ENCODE measurements at regions not wholly inside any gene's neighbourhood (a gene's known extent, or its start where the extent isn't known, plus 50 kb on each side); places are given as distances from the start of the nearest gene placed in this dataset.

DNA sequence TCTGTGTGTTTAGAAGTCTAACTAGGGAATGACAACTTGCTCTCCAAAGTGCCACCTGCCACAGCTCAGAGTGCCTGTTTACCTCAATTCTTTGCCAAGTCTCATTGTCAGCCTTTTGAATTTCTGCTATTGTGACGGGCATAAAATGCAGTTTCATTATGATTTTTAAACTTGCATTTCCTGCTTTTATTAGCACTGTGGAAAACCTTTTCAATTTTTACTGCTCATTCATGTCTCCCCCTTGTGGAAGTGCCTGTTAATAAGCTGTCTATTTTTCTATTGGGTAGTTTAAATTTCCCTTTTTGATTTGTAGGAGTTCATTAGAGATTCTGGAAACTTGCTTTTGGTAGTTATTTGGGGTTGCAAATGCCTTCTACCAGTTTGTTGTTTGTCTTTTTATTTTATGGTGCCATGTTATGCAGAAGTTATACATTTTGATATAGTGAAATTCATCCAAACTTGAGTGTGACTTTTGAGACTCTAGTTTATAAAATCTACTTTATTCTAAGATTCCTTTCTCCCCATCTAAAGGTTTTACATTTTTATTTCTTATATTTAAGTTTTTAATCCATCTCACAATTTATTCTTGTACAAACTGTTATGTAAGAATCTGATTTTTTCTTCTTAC, 53.9 kb upstream of the FRMD4B start:
- TF ChIP-seq, protein P1, sequence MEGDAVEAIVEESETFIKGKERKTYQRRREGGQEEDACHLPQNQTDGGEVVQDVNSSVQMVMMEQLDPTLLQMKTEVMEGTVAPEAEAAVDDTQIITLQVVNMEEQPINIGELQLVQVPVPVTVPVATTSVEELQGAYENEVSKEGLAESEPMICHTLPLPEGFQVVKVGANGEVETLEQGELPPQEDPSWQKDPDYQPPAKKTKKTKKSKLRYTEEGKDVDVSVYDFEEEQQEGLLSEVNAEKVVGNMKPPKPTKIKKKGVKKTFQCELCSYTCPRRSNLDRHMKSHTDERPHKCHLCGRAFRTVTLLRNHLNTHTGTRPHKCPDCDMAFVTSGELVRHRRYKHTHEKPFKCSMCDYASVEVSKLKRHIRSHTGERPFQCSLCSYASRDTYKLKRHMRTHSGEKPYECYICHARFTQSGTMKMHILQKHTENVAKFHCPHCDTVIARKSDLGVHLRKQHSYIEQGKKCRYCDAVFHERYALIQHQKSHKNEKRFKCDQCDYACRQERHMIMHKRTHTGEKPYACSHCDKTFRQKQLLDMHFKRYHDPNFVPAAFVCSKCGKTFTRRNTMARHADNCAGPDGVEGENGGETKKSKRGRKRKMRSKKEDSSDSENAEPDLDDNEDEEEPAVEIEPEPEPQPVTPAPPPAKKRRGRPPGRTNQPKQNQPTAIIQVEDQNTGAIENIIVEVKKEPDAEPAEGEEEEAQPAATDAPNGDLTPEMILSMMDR (conservative IDR thresholded peaks at IDR 0.05), result peak; percentile 84
- no peak overlapping the region for H3K27ac ChIP-seq

DNA sequence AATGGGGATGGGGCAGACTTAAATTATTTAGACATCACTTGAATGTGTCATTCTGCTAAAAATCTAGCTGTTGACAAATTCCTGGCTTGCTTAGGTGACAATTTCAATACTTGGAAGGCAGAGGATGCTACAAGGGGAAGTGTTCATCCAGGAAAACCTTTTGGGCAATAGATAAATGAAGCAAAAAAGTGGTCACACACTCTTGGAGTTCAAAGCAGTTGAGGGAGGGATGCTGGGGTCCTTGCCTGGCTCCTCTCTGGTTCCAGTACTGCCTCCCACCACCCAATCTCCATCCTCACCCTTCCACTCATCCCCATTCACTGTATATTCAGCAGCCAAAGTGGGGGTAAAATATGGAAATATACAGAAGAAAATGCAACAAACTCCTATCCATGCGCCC, 52.6 kb upstream of the FRMD4B start:
- H3K27ac ChIP-seq, result no peak overlapping the region
- TF ChIP-seq, protein P1 (conservative IDR thresholded peaks at IDR 0.05), result no peak

DNA sequence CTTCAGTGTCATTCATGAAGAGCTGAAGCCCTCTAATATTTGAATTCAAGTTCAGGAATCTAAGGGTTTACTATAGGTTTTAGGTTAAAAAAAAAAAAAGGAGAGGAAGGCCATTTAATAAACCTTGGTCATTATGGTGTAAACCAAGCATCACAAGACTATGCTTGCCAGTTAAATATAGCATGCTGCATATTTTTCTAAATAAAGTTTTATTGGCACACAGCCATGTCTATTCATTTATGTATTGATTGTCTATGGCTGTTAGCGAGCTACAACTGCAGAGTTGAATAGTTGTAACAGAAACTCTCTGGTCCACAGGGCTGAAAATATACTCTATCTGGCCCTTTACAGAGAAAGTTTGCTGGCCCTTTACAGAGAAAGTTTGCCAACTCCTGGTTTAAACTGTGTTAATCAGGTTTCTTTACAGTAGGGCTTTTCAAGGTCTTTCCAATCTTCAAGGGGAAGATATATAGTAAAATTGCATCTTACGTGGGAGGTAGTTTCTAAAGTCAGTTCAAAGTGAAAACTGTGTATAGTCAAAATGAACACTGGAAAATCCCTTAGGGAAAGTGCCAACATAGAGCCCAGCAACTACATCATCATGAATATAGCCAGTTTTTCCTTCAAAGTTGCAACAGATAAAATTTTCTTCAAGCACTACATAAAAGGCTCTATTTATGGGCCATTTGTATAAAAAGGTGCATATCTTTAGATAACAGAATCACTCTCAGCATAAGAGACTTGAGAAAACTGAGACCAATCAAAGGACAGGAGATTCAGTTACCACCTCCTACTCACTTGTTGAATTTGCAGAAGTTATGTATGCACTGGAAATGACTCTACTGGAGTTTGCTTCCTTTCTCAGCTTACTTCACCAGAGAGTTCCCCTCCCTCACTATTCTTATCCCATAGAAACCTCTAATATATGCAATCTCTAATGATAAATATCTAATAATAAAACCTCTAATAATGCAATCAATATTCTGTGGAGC, 49.7 kb upstream of the FRMD4B start:
- TF ChIP-seq, protein P1 (conservative IDR thresholded peaks at IDR 0.05), result no peak
- no peak overlapping the region for H3K27ac ChIP-seq

Measured in VCaP (cell line).